ENCODE measurements at regions not wholly inside any gene's neighbourhood (a gene's known extent, or its start where the extent isn't known, plus 50 kb on each side); places are given as distances from the start of the nearest gene placed in this dataset.

DNA sequence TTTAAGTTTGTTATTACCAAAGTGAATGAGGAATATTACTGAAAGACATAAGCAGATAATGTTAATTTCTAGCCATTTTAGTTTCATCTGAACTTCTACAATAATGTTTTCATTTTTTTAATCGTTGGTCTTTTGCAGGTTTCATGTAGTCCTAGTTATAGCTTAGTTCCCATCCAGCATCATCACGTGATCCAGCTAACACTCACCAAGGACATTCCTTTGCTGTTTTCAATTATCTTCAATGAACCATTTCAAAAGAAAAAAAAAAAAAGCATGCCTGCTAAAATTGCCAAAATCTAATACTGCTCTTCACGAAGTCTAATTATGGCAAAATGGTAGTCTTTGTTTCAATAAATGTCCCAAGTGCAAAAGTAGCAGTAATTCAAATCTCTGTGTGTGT lies 187.7 kb upstream of the ATXN7L3B start:
- TF ChIP-seq, protein P1, sequence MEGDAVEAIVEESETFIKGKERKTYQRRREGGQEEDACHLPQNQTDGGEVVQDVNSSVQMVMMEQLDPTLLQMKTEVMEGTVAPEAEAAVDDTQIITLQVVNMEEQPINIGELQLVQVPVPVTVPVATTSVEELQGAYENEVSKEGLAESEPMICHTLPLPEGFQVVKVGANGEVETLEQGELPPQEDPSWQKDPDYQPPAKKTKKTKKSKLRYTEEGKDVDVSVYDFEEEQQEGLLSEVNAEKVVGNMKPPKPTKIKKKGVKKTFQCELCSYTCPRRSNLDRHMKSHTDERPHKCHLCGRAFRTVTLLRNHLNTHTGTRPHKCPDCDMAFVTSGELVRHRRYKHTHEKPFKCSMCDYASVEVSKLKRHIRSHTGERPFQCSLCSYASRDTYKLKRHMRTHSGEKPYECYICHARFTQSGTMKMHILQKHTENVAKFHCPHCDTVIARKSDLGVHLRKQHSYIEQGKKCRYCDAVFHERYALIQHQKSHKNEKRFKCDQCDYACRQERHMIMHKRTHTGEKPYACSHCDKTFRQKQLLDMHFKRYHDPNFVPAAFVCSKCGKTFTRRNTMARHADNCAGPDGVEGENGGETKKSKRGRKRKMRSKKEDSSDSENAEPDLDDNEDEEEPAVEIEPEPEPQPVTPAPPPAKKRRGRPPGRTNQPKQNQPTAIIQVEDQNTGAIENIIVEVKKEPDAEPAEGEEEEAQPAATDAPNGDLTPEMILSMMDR (IDR thresholded peaks at IDR 0.05; ENCODE audit: low read depth, low read length, missing input control), result no peak
- TF ChIP-seq, protein P2, sequence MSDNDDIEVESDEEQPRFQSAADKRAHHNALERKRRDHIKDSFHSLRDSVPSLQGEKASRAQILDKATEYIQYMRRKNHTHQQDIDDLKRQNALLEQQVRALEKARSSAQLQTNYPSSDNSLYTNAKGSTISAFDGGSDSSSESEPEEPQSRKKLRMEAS (IDR thresholded peaks at IDR 0.05), result no peak
- no peak for TF ChIP-seq FOXA2 (IDR thresholded peaks at IDR 0.05)
